ENCODE measurements at regions not wholly inside any gene's neighbourhood (a gene's known extent, or its start where the extent isn't known, plus 50 kb on each side); places are given as distances from the start of the nearest gene placed in this dataset.

DNA sequence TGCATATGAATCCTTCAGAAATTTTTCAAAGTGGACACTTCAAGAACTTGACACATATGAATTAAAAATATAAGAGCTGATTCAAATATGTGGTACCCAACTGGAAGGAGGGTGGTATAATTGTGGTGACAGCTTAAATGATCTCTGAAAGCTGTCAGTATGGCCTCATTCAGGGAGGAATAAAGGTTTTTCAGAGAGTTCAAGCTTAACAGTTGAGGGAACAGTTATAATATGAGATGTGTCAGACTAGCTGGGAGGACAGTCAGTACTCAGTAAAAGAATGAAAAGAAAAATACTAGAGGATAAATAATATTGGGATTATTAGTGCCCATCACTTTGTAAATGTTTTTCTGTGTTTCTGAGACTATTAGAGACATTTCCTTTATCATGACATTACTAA lies 277.5 kb downstream of the RASSF9 start:
- DNase-seq (ENCODE audit: low read depth), result no peak
- TF ChIP-seq, protein P1, sequence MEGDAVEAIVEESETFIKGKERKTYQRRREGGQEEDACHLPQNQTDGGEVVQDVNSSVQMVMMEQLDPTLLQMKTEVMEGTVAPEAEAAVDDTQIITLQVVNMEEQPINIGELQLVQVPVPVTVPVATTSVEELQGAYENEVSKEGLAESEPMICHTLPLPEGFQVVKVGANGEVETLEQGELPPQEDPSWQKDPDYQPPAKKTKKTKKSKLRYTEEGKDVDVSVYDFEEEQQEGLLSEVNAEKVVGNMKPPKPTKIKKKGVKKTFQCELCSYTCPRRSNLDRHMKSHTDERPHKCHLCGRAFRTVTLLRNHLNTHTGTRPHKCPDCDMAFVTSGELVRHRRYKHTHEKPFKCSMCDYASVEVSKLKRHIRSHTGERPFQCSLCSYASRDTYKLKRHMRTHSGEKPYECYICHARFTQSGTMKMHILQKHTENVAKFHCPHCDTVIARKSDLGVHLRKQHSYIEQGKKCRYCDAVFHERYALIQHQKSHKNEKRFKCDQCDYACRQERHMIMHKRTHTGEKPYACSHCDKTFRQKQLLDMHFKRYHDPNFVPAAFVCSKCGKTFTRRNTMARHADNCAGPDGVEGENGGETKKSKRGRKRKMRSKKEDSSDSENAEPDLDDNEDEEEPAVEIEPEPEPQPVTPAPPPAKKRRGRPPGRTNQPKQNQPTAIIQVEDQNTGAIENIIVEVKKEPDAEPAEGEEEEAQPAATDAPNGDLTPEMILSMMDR (IDR thresholded peaks at IDR 0.05; ENCODE audit: control insufficient read depth, insufficient read depth, low read depth, low read length, missing control alignments), result no peak
- no peak overlapping the region for H3K4me3 ChIP-seq (ENCODE audit: control insufficient read depth, low read depth, low read length)

DNA sequence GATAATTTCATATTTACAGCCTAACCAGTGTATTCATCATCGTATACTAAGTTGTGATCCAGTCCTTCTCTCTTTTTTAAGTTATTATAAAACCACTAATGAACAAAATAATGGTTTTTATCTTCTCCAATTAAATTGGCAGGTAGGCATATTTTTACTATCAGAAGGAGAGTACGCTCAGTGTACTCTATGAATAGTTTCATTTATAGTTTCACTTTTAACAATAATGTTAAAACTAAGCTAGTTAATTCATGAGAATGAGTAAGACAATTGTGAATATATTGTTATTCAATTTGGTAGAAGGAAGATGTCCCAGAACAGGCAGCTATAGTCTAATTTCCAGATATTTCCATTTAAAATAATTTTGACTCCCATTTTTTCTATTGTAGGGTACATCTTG lies 277.1 kb downstream of the RASSF9 start:
- H3K4me3 ChIP-seq (ENCODE audit: control insufficient read depth, low read depth, low read length), result no peak overlapping the region
- no peak for DNase-seq (ENCODE audit: low read depth)
- TF ChIP-seq, protein P1 (IDR thresholded peaks at IDR 0.05; ENCODE audit: control insufficient read depth, insufficient read depth, low read depth, low read length, missing control alignments), result no peak

DNA sequence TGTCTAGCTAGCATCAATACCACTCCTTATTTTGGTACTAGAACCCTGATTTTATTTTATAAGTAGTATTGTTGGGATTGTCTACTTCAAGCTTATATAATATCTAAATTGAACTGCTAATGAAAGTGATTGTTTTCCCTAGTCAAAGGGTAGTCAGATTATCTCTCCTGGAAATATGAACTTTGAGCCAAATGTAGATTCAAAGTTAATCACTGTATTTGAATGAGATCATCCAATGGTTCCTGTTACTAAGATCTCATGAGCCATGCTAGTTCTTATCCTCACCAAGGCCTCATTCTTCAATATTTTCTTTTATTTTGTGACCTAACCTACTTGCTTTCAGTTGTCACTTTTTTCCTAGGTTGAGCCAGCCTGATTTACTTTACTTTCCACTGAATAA lies 276.7 kb downstream of the RASSF9 start:
- no peak for DNase-seq (ENCODE audit: low read depth)
- no peak overlapping the region for H3K4me3 ChIP-seq (ENCODE audit: control insufficient read depth, low read depth, low read length)
- TF ChIP-seq, protein P1 (IDR thresholded peaks at IDR 0.05; ENCODE audit: control insufficient read depth, insufficient read depth, low read depth, low read length, missing control alignments), result no peak

DNA sequence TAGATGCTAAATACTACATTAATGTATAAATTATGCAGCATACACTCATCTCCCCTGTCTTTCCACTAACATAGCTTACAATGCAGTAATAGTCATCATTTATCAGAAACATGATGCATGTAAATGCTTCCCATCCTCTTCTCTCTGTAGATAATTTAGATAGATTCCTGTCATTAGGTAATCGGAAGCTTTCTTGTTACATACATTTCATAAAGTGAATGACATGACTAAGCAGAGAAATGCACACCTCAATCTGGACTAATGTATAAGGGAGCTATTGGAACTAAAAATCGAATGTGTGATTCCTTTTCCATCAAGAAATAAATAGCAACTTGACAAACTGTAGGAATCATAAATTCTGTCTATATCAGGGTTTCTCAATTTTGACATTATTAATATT lies 273.4 kb downstream of the RASSF9 start:
- TF ChIP-seq, protein P1 (IDR thresholded peaks at IDR 0.05; ENCODE audit: control insufficient read depth, insufficient read depth, low read depth, low read length, missing control alignments), result no peak
- no peak for DNase-seq (ENCODE audit: low read depth)
- no peak overlapping the region for H3K4me3 ChIP-seq (ENCODE audit: control insufficient read depth, low read depth, low read length)

DNA sequence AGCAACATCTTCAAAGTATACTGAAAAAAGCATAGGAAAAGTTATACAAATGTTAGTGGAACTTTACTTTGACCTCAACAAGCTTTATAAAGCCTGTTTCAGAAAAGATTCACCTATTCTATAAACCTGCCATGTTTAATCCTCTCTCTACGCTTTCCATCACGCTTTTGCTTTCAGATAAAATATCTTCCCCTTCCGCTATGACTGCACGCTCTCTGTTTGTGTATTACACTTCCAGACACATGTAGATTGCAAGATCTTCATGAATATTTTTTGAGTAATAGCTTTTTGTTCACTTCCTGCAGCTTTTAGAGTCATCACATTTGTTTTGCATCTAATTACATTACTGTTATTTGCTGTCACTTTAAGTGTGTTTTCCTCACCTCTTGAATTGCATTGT lies 271.4 kb downstream of the RASSF9 start:
- no peak for DNase-seq (ENCODE audit: low read depth)
- H3K4me3 ChIP-seq (ENCODE audit: control insufficient read depth, low read depth, low read length), result no peak overlapping the region
- TF ChIP-seq, protein P1 (IDR thresholded peaks at IDR 0.05; ENCODE audit: control insufficient read depth, insufficient read depth, low read depth, low read length, missing control alignments), result no peak

DNA sequence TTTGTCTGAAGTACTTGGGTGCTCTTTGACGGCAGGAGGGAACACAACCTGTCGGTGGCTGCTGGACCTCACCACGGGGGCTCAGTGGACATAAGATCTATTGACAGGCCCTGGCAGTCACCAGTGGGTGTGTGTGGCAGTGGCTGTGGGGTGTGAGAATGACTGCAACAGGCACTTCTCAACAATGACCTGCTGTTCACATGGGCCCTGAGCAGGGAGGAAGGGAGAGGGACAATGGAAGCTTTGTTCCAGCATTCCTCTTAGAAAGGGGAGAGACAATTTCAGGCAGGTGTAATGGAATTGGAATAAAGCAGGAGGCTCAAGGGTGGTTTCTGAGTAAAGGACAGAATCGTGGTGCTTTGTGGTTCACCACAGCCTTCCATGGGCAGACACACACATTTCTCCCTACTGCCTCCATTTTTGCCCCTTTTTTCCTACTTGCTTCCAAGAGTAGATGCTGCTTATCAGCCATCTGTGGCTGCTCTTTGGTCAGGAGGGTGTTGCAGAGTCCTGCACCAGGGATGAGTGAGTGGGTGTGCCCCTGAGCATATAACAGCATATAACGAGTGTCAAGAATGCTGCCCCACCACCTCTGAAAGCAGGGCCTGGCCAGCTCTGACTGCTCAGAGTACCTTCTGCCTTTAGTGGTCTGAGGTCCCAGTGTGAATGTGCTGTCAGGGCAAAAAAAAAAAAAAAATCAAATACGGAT lies 267.7 kb downstream of the RASSF9 start:
- H3K4me3 ChIP-seq (ENCODE audit: control insufficient read depth, low read depth, low read length), result no peak overlapping the region
- no peak for DNase-seq (ENCODE audit: low read depth)
- TF ChIP-seq, protein P1 (IDR thresholded peaks at IDR 0.05; ENCODE audit: control insufficient read depth, insufficient read depth, low read depth, low read length, missing control alignments), result no peak

Measured in AG09309 (cell line).